Endodermal cell (in vitro differentiated cells): ENCODE measurements at regions not wholly inside any gene's neighbourhood (a gene's known extent, or its start where the extent isn't known, plus 50 kb on each side); places are given as distances from the start of the nearest gene placed in this dataset.
A peak's percentile ranks its signal among the peaks of the same experiment; 100 is the strongest.

Experiments used
- DNase-seq: peaks from one replicate; pipeline ENCODE4 v3.0.0-alpha.2; 2017
- H3K27ac ChIP-seq: 2 replicates; pipeline ENCODE4 v1.5.1; 2013; ENCODE audit warnings: mild to moderate bottlenecking, low read depth, low read length, moderate library complexity
- H3K27me3 ChIP-seq: 2 replicates; pipeline ENCODE4 v1.6.1; 2013; ENCODE audit warnings: mild to moderate bottlenecking, low read length, moderate library complexity; ENCODE audit not compliant: insufficient read depth, control insufficient read depth, poor library complexity, severe bottlenecking
- H3K36me3 ChIP-seq: 2 replicates; pipeline ENCODE4 v1.7.0; 2013; ENCODE audit warnings: mild to moderate bottlenecking, low read length, moderate library complexity; ENCODE audit not compliant: control insufficient read depth, insufficient read depth
- H3K4me1 ChIP-seq: one replicate; pipeline ENCODE4 v1.7.0; 2013; ENCODE audit warnings: low read length; ENCODE audit not compliant: control insufficient read depth, insufficient read depth
- H3K4me3 ChIP-seq: 2 replicates; pipeline ENCODE4 v1.5.1; 2013; ENCODE audit warnings: mild to moderate bottlenecking, low read length, moderate library complexity
- H3K9ac ChIP-seq: 2 replicates; pipeline ENCODE4 v1.6.1; 2013; ENCODE audit warnings: mild to moderate bottlenecking, low read length, moderate library complexity; ENCODE audit not compliant: poor library complexity, severe bottlenecking; ENCODE audit errors: extremely low read depth
- H3K9me3 ChIP-seq: 2 replicates; pipeline ENCODE4 v1.6.1; 2013; ENCODE audit warnings: mild to moderate bottlenecking, low read length, moderate library complexity; ENCODE audit not compliant: control insufficient read depth
- H3K27ac Mint-ChIP-seq: 2 replicates; pipeline ENCODE4 v1.8.0; 2020; ENCODE audit warnings: mixed read lengths
- H3K27me3 Mint-ChIP-seq: 2 replicates; pipeline ENCODE4 v1.8.0; 2021; ENCODE audit warnings: mild to moderate bottlenecking, mixed read lengths; ENCODE audit not compliant: insufficient read depth
- H3K36me3 Mint-ChIP-seq: 2 replicates; pipeline ENCODE4 v1.8.0; 2020; ENCODE audit warnings: low read depth, mixed read lengths
- H3K4me1 Mint-ChIP-seq: 2 replicates; pipeline ENCODE4 v1.8.0; 2020; ENCODE audit warnings: mixed read lengths
- H3K4me3 Mint-ChIP-seq: 2 replicates; pipeline ENCODE4 v1.8.0; 2020; ENCODE audit warnings: mild to moderate bottlenecking, moderate library complexity, mixed read lengths
- H3K9me3 Mint-ChIP-seq: 2 replicates; pipeline ENCODE4 v1.8.0; 2020; ENCODE audit warnings: mild to moderate bottlenecking, mixed read lengths
- CTCF ChIP-seq: fragments of 200-600 bp; sonication (generic); conservative IDR thresholded peaks from 2 replicates; pipeline ENCODE4 v1.5.0; 2021; ENCODE audit warnings: antibody characterized with exemption, mild to moderate bottlenecking
- WGBS, 2 experiments: methylation state at CpG; one replicate each; pipeline versions ENCODE4 v1.1.5 to v1.1.7; 2013; ENCODE audit warnings: missing lambda C conversion rate in 2 of 2, mixed read lengths in 1 of 2; ENCODE audit not compliant: insufficient coverage in 1 of 2, insufficient read length in 1 of 2; 5-methylcytosine and 5-hydroxymethylcytosine counted together

GRCh38 chr11:110375351-110375750 is 54.4 kb upstream of the FDX1 start:
- no peaks in the 10 kb centered on the region for H3K27me3 ChIP-seq
- no peak overlapping the region for H3K9ac ChIP-seq
- H3K27ac ChIP-seq, result no peak overlapping the region
- Mint-ChIP-seq H3K36me3 (no peaks in the 10 kb centered on the region), H3K4me1 (peaks cover 7% of the 10 kb centered on the region), H3K27ac (no peak overlapping the region), H3K4me3 (no peak overlapping the region), H3K9me3 (no peaks in the 10 kb centered on the region), H3K27me3 (no peaks in the 10 kb centered on the region)
- H3K9me3 ChIP-seq, result no peaks in the 10 kb centered on the region
- no peaks in the 10 kb centered on the region for H3K4me1 ChIP-seq
- no peaks in the 10 kb centered on the region for H3K36me3 ChIP-seq
- no peak for TF ChIP-seq CTCF
- DNase-seq, result no peak
- no peak overlapping the region for H3K4me3 ChIP-seq

- no peaks in the 10 kb centered on the region for H3K4me1 ChIP-seq
- no peak overlapping the region for H3K4me3 ChIP-seq
- Mint-ChIP-seq H3K4me3 (no peak overlapping the region), H3K36me3 (no peaks in the 10 kb centered on the region), H3K27me3 (no peaks in the 10 kb centered on the region), H3K27ac (no peak overlapping the region), H3K4me1 (peaks cover 7% of the 10 kb centered on the region), H3K9me3 (no peaks in the 10 kb centered on the region)
- no peaks in the 10 kb centered on the region for H3K9me3 ChIP-seq
- TF ChIP-seq CTCF, result no peak
- H3K36me3 ChIP-seq, result no peaks in the 10 kb centered on the region
- DNase-seq, result no peak
- no peak overlapping the region for H3K27ac ChIP-seq
- no peaks in the 10 kb centered on the region for H3K27me3 ChIP-seq
- no CpG with 5 or more reads among the region's 1 CpG for WGBS, 2 experiments
- H3K9ac ChIP-seq, result no peak overlapping the region
Measured at GRCh38 chr11:110376021-110376420, 53.7 kb upstream of the FDX1 start.

GRCh38 chr11:110376711-110377324 is 52.9 kb upstream of the FDX1 start:
- H3K4me3 Mint-ChIP-seq, result no peak overlapping the region
- TF ChIP-seq CTCF, result peak; percentile 93
- H3K4me1 ChIP-seq, result no peaks in the 10 kb centered on the region
- H3K27me3 Mint-ChIP-seq, result no peaks in the 10 kb centered on the region
- no peaks in the 10 kb centered on the region for H3K27me3 ChIP-seq
- no peaks in the 10 kb centered on the region for H3K9me3 ChIP-seq
- no peaks in the 10 kb centered on the region for H3K36me3 Mint-ChIP-seq
- no peak overlapping the region for H3K4me3 ChIP-seq
- no peak overlapping the region for H3K27ac ChIP-seq
- peaks cover 7% of the 10 kb centered on the region for H3K4me1 Mint-ChIP-seq
- no peaks in the 10 kb centered on the region for H3K36me3 ChIP-seq
- DNase-seq, result peak; percentile 84
- H3K27ac Mint-ChIP-seq, result peak overlapping the region; percentile 90
- H3K9ac ChIP-seq, result no peak overlapping the region
- H3K9me3 Mint-ChIP-seq, result no peaks in the 10 kb centered on the region
- 52 to 57% methylated on average over 5 to 6 of the region's 6 CpGs for WGBS, 2 experiments
